ENCODE measurements at regions not wholly inside any gene's neighbourhood (a gene's known extent, or its start where the extent isn't known, plus 50 kb on each side); places are given as distances from the start of the nearest gene placed in this dataset.

- DNase-seq (ENCODE audit: extremely low read depth, low read depth, low spot score), result no peak
These were observed 468.2 kb downstream of the TDRD15 start for GRCh38 chr2:21591926-21592325.

- DNase-seq (ENCODE audit: extremely low read depth, low read depth, low spot score), result no peak
These were observed 475.6 kb downstream of the TDRD15 start for GRCh38 chr2:21599417-21599816.

- no peak for DNase-seq (ENCODE audit: extremely low read depth, low read depth, low spot score)
These were observed 479.0 kb downstream of the TDRD15 start for GRCh38 chr2:21602789-21603188.

GRCh38 chr2:21607572-21607971 lies 483.8 kb downstream of the TDRD15 start:
- no peak for DNase-seq (ENCODE audit: extremely low read depth, low read depth, low spot score)

- no peak for DNase-seq (ENCODE audit: extremely low read depth, low read depth, low spot score)
These were observed 486.5 kb downstream of the TDRD15 start for GRCh38 chr2:21610304-21610703.

- DNase-seq (ENCODE audit: extremely low read depth, low read depth, low spot score), result no peak
These were observed 494.2 kb downstream of the TDRD15 start for GRCh38 chr2:21617885-21618434.

GRCh38 chr2:21620771-21621170 lies 497.0 kb downstream of the TDRD15 start:
- DNase-seq (ENCODE audit: extremely low read depth, low read depth, low spot score), result no peak

GRCh38 chr2:21627938-21628337 lies 504.2 kb downstream of the TDRD15 start:
- DNase-seq (ENCODE audit: extremely low read depth, low read depth, low spot score), result no peak

- DNase-seq (ENCODE audit: extremely low read depth, low read depth, low spot score), result no peak
These were observed 509.2 kb downstream of the TDRD15 start for GRCh38 chr2:21633015-21633414.

- DNase-seq (ENCODE audit: extremely low read depth, low read depth, low spot score), result no peak
These were observed 509.7 kb downstream of the TDRD15 start for GRCh38 chr2:21633466-21633865.

- DNase-seq (ENCODE audit: extremely low read depth, low read depth, low spot score), result no peak
These were observed 510.1 kb downstream of the TDRD15 start for GRCh38 chr2:21633911-21634310.

GRCh38 chr2:21640046-21640445 lies 516.3 kb downstream of the TDRD15 start:
- no peak for DNase-seq (ENCODE audit: extremely low read depth, low read depth, low spot score)

GRCh38 chr2:21642647-21643046 lies 518.9 kb downstream of the TDRD15 start:
- DNase-seq (ENCODE audit: extremely low read depth, low read depth, low spot score), result no peak

GRCh38 chr2:21643180-21643579 lies 519.4 kb downstream of the TDRD15 start:
- no peak for DNase-seq (ENCODE audit: extremely low read depth, low read depth, low spot score)

- DNase-seq (ENCODE audit: extremely low read depth, low read depth, low spot score), result no peak
These were observed 520.5 kb downstream of the TDRD15 start for GRCh38 chr2:21644266-21644665.

- DNase-seq (ENCODE audit: extremely low read depth, low read depth, low spot score), result no peak
These were observed 522.6 kb downstream of the TDRD15 start for GRCh38 chr2:21646345-21646744.

- DNase-seq (ENCODE audit: extremely low read depth, low read depth, low spot score), result no peak
These were observed 526.8 kb downstream of the TDRD15 start for GRCh38 chr2:21650569-21650968.

GRCh38 chr2:21655136-21655535 lies 531.4 kb downstream of the TDRD15 start:
- DNase-seq (ENCODE audit: extremely low read depth, low read depth, low spot score), result no peak

GRCh38 chr2:21656330-21657075 lies 532.7 kb downstream of the TDRD15 start:
- DNase-seq (ENCODE audit: extremely low read depth, low read depth, low spot score), result no peak

GRCh38 chr2:21657445-21657844 lies 533.7 kb downstream of the TDRD15 start:
- DNase-seq (ENCODE audit: extremely low read depth, low read depth, low spot score), result no peak

- DNase-seq (ENCODE audit: extremely low read depth, low read depth, low spot score), result no peak
These were observed 534.5 kb downstream of the TDRD15 start for GRCh38 chr2:21658269-21658668.

- DNase-seq (ENCODE audit: extremely low read depth, low read depth, low spot score), result no peak
These were observed 535.2 kb downstream of the TDRD15 start for GRCh38 chr2:21658907-21659477.

Data from glomerular endothelial cell (primary cell).